Uterus (tissue), 2 donors: ENCODE measurements at regions not wholly inside any gene's neighbourhood (a gene's known extent, or its start where the extent isn't known, plus 50 kb on each side); places are given as distances from the start of the nearest gene placed in this dataset.

Source experiments
- POLR2A ChIP-seq, 2 donors: fragments of 450-650 bp; IDR thresholded peaks; one replicate each; pipeline ENCODE4 v1.6.1; 2016; ENCODE audit warnings: antibody characterized with exemption in 2 of 2, mild to moderate bottlenecking in 1 of 2, moderate library complexity in 1 of 2
- TF ChIP-seq, protein P1 (sequence below), 4 experiments: fragments of 200-600 bp in 2 of 4; fragments of 450-650 bp in 2 of 4; sonication (generic) in 2 of 4; IDR thresholded peaks; one replicate each; pipeline ENCODE4 v1.5.1; 2016 to 2019; ENCODE audit warnings: antibody characterized with exemption in 4 of 4, mild to moderate bottlenecking in 2 of 4, moderate library complexity in 1 of 4

DNA sequence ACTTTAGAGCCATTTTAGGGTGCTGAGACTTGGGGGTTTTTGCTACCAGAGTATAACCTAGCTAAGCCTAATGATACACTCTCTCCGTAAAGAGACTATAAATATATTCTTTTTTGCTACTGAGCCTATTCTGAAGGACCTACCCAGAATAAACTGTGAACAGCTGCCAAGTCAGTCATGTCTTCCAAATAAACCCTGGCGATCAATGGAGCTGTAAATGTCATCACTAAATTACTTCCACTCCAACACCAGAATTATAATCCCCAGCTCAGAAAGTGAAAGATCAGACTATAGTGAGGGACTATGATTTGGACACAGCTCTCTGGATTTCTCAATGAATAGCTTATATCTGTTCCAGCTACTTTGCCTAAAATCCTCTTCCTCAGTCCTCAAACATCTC, 178.9 kb downstream of the METTL4 start:
- TF ChIP-seq, protein P1, sequence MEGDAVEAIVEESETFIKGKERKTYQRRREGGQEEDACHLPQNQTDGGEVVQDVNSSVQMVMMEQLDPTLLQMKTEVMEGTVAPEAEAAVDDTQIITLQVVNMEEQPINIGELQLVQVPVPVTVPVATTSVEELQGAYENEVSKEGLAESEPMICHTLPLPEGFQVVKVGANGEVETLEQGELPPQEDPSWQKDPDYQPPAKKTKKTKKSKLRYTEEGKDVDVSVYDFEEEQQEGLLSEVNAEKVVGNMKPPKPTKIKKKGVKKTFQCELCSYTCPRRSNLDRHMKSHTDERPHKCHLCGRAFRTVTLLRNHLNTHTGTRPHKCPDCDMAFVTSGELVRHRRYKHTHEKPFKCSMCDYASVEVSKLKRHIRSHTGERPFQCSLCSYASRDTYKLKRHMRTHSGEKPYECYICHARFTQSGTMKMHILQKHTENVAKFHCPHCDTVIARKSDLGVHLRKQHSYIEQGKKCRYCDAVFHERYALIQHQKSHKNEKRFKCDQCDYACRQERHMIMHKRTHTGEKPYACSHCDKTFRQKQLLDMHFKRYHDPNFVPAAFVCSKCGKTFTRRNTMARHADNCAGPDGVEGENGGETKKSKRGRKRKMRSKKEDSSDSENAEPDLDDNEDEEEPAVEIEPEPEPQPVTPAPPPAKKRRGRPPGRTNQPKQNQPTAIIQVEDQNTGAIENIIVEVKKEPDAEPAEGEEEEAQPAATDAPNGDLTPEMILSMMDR (IDR thresholded peaks at IDR 0.05): no peak
- TF ChIP-seq POLR2A (IDR thresholded peaks at IDR 0.05): no peak
